HG03575 (cell line): ENCODE measurements at regions not wholly inside any gene's neighbourhood (a gene's known extent, or its start where the extent isn't known, plus 50 kb on each side); places are given as distances from the start of the nearest gene placed in this dataset.
A peak's percentile ranks its signal among the peaks of the same experiment; 100 is the strongest.
"Not testable (repeated sequence)": the region's sequence is repeated elsewhere in the genome, so short reads cannot be mapped to it uniquely, and the experiment has no call there.

Experiments used
- ATAC-seq: cut with Tn5 transposase; IDR thresholded peaks from one replicate; pipeline ENCODE4 v1.9.1; 2021; ENCODE audit not compliant: unreplicated experiment, insufficient number of reproducible peaks, low FRiP score; ENCODE audit errors: extremely low read depth

- ATAC-seq = no peak
These were observed 119.9 kb upstream of the ATP2B1 start for GRCh38 chr12:89828575-89828974.

DNA sequence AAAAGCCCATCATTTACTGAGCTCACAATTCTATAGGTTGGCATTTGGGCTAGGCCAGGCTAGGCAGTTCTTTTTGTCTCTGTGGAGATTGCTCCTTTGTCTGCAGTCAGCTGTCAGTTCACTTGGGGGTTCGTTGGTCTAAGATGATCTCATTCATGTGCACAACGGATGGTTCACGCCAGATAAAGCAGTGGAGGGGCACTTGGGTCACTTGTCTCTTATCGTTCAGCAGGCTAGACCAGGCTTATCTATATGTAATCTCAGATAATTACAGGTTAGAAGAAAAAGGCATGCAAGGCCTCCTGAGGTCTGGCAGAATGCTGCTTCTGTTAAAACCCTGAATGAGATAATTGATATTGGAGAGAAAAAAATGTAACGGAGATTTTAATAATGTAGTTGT, 119.0 kb upstream of the ATP2B1 start:
- ATAC-seq = no peak

DNA sequence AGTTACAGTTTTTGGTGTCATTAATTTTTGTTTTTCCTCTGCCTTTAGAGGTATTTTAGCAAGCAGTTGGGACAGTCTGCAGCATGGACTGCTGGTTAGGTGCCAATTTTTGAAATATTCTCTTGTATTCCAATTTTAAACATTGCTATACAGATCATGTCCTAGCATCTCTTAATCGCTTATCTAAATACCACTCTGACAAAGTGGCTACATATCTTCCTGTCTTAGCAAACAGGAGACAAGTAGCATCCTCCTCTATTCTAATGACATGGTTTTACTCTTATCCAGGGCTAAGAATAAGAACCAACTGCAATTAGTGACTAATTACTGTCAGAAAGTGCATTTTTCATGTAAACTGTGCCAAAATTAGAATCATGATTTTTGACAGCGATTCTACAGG, 117.8 kb upstream of the ATP2B1 start:
- ATAC-seq = no peak

DNA sequence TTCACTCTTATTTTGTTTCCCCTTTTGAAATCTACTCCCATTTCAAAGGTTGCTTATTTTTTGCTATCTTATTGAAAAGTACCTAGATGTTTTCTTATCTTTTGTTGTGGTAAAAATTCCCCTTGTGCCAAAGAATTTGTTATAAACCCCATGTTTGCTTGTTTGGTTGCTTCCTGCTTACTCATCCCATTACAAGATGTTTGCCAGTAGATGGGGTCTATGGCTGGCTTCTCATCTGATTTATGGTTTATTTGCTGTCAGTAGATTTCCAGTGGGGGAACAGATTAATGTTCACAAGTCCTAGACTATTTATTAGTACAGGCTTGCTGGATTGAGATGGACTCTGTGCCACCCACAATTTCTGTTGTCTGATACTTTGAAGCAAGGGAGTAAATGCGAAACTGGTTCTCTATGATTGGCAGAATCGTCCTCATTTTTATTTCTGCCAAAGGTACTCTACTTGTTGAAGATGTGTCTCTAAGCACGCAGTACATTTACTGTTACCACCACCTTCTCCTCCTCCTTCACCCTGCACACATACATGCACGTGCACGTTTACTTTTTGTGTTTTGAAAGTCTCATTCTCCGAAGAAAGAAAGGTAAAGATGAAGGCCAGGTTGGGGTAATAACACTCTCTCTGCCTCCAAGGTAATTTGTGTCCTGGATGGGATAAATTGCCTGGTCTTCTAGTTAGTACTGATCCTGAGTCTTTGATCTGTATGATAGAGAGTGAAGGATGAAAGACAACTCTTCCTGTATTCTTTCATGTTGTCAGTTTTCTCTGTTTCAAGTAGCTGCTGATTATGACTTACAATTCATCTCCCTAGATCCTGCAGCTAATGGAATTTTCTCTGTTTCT, 117.2 kb upstream of the ATP2B1 start:
- ATAC-seq = no peak

GRCh38 chr12:89824822-89825221, 116.2 kb upstream of the ATP2B1 start:
- ATAC-seq = no peak

GRCh38 chr12:89822992-89823391, 114.4 kb upstream of the ATP2B1 start:
- not testable (repeated sequence) for ATAC-seq

- no peak for ATAC-seq
These were observed 113.3 kb upstream of the ATP2B1 start for GRCh38 chr12:89821896-89822295.

DNA sequence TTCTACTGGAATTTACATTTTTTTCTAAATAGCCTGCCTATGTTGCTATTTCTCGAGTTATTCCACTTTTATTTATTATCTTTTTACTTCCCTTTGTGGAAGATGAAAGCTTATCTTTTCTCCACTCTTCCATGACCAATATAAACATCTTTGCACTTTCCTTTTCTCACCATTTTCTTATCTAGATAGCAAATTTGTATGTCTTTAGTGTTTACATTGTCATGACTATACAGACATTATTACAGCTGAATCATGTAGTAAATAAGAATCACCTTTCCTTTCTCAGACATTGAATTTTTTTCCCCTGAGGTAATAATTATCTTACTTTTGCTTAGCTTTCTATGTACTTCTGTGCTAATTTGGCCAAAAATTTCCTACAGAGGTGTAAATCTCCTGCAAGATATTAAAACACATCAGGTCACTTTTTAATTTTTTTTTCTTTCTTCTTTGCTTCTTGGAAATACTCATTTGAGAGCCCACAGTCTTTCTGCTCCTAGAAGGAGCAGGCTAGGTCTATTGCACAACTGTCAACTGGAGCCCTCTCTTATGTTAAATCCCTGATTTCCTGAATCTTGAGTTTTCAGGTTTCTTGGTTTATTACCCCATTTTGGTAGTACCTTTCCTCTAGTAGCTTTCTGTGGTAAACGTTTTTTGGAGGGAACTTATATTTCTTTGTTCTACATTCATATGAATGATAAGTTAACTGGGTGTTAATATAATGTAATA, 109.0 kb upstream of the ATP2B1 start:
- ATAC-seq = no peak

DNA sequence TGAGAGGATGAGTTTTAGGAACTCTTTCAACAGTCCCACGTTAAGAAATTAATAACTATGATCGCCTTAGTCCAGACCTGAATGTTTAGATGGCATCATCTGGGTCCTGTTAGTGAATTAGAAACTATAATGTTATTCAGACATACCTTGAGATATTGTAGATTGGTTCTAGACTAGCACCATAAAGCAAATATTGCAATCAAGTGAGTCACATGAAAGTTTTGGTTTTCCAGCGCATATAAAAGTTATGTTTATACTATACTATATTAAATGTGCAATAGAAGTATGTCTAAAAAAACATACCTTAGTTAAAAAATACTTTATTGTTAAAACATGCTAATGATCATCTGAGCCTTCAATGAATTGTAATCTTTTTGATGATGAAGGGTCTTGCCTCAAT, 106.6 kb upstream of the ATP2B1 start:
- no peak for ATAC-seq

GRCh38 chr12:89803412-89803811, 94.8 kb upstream of the ATP2B1 start:
- no peak for ATAC-seq

DNA sequence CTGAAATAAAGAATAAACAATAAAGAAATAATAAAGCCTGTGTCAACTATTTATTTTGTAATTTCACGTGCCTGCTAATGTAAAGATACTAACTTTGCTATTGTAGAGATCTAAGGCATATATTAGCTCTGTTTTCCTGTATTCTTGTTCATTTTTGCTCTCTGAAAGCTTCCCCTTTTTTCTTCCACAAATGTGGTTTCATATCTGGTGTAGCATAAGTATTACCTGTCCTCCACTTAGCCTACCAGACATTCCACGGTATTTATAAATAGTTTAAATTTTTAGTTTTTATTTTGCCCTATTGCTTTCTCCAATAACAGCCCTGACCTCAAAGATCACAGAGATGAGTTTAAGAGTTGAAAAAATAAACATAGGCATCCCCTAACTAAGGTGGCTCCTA, 92.6 kb upstream of the ATP2B1 start:
- ATAC-seq = no peak

DNA sequence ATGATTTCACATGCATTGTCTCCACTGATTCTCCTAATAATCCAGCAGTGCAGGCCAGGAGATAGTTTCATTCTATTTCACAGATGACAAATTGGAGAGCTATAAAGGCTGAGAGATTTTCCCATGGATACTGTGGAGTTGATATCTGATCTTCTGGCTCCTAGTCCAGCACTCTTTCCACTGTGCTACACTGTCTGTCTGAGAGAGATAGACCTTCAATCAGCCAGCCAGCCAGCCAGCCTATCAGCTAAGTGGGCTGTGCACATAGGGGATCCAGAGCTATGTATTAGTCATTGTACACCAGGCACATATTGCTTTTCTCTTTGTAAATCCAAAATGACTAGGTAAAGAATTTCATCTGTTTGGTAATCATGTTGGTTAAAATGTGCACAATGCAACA, 91.8 kb upstream of the ATP2B1 start:
- ATAC-seq = no peak

DNA sequence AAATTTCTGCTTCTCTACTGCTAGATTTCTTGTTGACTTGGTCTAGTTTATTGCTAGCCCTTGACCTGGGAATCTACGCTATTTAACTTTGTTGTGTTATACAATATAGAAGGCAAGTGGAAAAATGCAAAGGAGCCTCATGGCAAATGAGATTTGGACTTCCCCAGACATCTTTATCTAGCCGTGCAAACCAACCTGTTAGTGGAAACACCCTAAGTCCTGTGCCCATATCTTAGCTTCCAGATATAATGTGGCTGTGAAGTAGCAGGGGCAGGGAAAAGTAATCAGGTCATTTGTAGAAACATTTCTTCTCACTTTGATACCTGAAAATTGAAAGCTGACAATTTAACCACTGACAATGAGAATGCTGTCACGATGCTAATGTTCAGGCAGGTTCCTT, 90.7 kb upstream of the ATP2B1 start:
- ATAC-seq = no peak

DNA sequence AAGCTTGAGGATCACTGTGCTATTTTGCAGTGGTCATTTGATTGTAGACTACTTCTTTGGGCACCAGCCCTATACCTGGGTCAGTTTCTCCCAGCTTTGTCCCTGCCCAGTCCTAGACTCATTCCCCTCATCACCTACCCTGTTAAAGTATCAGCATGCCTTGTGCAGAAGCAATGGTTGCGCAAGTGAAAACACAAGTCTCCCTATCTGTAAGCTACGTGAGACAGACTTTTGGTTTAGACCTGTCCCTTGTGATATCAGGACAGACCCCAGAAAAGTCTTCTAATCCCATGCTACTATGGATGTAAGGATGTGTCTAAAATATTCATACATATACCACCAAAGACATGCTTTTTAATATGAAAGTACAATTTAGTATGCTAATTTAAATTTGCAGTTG, 88.8 kb upstream of the ATP2B1 start:
- no peak for ATAC-seq

DNA sequence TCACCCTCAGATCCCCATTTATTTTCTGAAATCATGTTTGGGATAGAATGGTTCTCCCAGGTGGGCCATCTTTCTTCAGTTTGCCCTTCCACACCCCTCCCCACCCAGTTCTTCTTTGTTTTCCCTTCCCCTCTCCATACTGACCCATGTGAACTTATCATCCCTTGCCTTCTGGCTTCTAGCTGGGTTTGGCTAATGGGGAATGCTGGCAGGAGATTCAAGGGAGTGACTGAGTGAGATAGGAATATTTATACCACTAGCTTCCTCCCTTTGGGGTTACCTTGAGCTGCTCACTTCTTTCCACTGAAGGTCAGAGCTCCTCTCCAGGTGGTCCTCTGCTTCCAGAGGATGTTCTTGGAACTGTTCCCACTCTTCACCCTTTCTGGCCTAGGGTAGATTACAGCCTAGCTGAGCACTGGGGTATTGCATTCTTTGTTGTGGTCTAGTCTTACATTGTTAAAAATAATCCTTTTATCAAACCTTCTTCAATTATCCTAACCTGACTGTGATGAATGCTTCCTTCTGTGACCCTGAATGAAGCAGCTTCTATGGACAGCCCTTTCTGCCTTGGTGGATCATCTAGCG, 88.3 kb upstream of the ATP2B1 start:
- ATAC-seq = no peak

DNA sequence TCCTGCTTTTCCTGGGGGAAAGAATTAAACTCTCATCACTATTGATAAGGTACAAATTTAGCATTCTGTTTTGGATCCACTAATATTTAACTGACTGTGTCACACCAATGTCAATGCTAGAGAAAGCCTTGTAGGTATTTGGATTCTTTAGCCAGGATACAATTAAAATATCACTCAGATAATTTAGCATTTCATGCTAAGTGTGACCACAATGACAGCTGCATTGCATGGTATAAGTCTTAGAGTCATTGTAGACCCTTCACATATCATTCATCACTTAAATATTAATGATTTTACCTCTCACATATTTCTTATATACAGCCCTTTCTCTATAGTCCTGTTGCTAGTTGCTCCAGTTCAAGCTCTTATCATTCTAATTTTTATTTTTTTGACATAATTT, 85.3 kb upstream of the ATP2B1 start:
- no peak for ATAC-seq

GRCh38 chr12:89791286-89791685, 82.6 kb upstream of the ATP2B1 start:
- ATAC-seq = no peak

GRCh38 chr12:89789862-89790261, 81.2 kb upstream of the ATP2B1 start:
- ATAC-seq = peak; percentile 60

- ATAC-seq = no peak
These were observed 79.1 kb upstream of the ATP2B1 start for GRCh38 chr12:89787763-89788162.

GRCh38 chr12:89786177-89786810, 77.7 kb upstream of the ATP2B1 start:
- ATAC-seq = no peak
